Midbrain (tissue), 1 donor: ENCODE measurements at regions not wholly inside any gene's neighbourhood (a gene's known extent, or its start where the extent isn't known, plus 50 kb on each side); places are given as distances from the start of the nearest gene placed in this dataset.

ENCODE experiments used
- DNase-seq: peaks from one replicate; lab custom pipeline; 2025; lab: John Stamatoyannopoulos, UW

GRCh38 chr2:204109681-204110080, 173.1 kb downstream of the ICOS start:
- no peak for DNase-seq

GRCh38 chr2:204110338-204110741, 173.8 kb downstream of the ICOS start:
- DNase-seq, result no peak

- no peak for DNase-seq
Measured at GRCh38 chr2:204110751-204111516, 174.4 kb downstream of the ICOS start.

GRCh38 chr2:204112084-204112770, 175.7 kb downstream of the ICOS start:
- DNase-seq, result no peak

GRCh38 chr2:204114295-204115136, 178.0 kb downstream of the ICOS start:
- no peak for DNase-seq

DNA sequence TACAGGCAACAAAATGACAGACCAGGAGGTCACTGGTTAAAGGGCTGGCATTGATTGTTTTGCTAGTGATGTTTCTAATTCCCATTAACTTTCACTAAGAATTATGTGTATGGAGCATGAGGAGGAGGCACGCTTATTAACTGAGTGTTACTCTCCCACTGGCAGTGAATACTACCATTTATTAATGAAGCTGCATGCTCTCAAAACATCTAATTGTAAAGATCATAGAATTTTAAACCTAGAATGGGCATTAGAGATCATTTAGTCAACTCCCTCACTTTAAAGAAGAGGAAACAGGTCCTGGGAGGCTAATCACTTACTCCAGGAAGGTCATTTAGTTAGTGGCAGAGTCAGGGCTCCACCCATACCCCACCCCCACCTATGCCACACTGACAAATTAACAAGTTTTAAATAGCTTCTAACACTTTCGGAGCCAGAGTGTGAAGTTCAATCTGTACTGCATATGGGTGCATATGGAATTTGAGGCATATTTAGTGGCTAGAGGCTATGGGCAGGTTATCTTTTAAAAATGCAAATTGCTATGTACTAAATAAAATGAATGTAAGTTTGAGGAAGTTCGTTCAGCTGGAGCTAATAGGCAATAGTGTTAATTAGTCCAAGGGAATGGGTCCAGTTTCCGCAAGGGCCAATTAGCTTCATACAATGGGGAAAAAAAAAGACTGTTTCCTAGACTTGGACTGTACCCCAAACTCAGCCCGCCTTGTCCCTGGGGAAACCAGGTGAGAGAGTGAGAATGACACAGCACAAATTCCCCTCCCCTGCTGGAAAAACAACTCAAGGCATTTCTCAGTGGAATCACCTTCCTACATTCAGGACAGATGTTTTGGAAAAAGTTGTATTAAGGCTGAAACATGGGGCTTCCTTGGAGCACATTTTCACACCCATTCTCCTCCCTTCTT, 178.8 kb downstream of the ICOS start:
- DNase-seq, result no peak

- peak; percentile 77 for DNase-seq
Measured at GRCh38 chr2:204116159-204116792, 179.7 kb downstream of the ICOS start.

DNA sequence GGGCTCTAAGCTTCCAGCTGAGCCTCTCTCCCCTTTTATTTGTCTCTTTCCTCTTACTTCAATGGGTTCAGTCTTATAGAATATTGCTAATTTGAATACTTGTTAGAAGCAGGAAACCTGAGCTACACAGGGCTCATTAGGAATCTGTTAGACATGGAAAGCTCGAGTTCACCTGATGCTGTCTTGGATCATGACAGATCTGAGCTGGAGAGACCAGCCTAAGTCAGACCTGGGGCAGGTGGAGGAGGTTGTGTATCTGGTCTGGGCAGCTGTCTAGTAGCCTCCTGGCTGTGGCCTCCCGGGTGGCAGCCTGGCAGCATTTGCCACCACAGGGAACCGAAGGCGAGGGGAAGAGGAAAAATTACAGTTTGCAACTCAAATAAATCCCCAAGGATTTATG, 185.9 kb downstream of the ICOS start:
- no peak for DNase-seq

DNA sequence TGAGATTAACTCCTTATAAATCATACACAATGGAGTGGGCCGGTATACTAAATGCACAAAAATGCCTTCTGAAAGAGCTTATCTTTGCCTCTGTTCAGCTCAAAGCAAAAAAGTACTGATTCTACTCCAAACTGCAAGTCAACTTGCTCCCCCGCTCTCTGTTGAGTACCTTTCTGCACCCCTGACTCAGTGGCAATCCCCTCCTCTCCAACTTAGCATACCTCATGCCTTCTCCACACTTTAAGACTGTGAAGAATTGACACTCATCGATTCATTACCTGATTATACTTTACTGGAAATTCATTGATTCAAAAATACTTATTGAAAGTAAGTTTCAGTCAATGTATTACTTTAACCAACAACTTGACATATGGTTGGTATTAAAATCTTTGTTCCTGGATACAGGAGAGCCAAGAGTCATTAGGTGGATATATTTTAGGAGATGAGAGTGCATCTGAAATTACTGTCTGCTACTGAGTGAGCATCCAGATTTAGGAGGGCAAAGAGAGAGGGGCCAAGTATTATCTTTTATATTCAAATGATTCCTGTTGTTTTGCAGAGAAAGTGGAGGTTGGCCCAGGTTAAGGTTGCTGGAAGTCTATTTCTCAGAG, 187.7 kb downstream of the ICOS start:
- DNase-seq, result no peak

DNA sequence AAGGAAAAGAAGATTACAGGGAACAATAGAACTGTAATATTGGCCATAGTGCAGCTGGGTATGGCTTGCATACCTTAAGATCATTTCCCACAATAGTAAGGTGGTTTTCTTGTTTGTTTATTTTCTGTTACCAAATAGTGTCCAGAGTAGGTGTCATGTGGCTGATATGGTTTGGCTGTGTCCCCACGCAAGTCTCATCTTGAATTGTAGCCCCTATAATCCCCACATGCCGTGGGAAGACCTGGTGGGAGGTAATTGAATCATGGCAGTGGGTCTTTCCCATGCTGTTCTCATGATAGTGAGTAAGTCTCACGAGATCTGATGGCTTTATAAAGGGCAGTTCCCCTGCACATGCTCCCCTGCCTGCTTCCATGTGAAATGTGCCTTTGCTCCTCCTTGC, 190.1 kb downstream of the ICOS start:
- no peak for DNase-seq

DNA sequence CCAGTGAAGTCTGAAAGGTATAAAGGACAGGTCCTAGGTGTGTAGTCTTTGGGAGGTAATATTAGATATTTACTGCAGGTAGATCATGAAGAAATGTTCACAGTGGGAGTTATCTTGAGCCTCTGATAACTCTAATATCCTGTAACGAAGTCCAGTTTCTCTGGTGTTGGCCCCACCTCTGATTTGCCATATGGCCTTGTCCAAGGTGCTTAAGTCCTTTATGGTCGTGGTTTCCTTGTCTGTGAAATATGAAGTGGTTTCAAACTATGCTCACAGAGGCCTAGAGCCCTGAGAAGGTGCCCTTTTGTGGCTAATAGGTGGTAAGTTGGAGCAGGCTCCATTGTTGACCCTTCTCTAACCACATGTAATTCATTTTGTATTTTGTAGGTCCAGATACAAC, 190.7 kb downstream of the ICOS start:
- DNase-seq, result no peak

- DNase-seq, result no peak
Measured at GRCh38 chr2:204129591-204130294, 193.2 kb downstream of the ICOS start.

GRCh38 chr2:204131621-204132020, 195.1 kb downstream of the ICOS start:
- DNase-seq, result no peak

- no peak for DNase-seq
Measured at GRCh38 chr2:204133476-204133875, 196.9 kb downstream of the ICOS start.

GRCh38 chr2:204134421-204134820, 197.9 kb downstream of the ICOS start:
- DNase-seq, result no peak

- no peak for DNase-seq
Measured at GRCh38 chr2:204135752-204136151, 199.2 kb downstream of the ICOS start.

DNA sequence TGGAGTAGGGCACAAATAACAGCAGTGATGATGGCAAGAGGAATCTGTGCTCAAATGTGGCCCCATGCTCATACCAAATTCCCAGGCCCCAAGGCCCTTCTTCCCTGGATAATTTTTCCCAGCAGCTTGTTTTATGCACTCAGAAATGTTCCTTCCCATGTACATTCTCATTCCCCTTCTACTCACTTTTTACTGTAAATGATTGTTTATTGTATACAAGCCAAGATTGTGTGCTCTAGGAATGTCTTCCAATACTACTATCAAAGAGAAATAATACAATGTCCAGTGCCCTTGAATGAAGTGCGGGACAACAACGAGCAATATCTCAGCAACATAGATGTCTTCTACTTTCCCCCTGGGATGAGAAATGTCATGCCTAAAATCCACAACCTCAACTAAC, 201.6 kb downstream of the ICOS start:
- no peak for DNase-seq

GRCh38 chr2:204140246-204140645, 203.7 kb downstream of the ICOS start:
- no peak for DNase-seq

DNA sequence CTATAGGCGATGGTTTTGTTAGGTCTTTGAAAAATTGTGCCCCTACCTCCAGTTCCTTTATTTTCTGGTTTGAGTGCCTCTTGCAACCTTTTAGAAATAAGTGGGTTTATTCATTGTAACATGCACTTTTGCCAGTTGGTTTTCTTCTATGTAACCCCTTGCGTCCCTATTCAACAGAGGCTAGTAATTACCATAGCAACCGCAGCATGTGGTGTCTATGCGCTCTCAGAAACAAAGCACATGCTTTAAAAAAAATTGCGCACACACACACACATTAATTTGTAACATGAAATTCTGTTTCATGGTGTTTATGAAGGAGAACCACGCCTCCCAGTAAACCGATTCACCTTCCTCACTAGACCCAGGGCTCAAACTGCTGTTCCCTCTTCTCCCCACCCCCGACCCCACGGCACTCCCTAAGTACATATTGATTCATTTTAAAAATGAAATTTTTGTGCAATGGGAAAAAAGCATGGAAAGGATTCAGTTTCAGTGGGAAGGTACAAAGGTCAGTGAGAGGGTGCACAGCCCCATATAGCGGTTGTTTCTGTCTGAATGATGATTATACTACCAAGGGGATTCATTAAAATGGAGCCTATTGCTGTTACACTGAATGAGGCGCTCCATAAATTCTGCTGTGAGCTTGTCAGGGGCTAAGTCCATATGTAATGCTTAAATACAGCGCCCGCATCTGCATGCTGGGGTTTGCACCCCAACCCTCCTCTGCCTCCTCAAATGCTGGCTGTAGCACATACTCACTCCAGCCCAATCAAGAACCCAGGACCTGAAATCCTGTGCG, 206.9 kb downstream of the ICOS start:
- no peak for DNase-seq
